ENCODE measurements at regions not wholly inside any gene's neighbourhood (a gene's known extent, or its start where the extent isn't known, plus 50 kb on each side); places are given as distances from the start of the nearest gene placed in this dataset.

GRCh38 chr3:59270209-59270608 is 220.4 kb upstream of the CFAP20DC start:
- DNase-seq (ENCODE audit: insufficient read length, low spot score) (no peak), FAIRE-seq (no peak)

DNA sequence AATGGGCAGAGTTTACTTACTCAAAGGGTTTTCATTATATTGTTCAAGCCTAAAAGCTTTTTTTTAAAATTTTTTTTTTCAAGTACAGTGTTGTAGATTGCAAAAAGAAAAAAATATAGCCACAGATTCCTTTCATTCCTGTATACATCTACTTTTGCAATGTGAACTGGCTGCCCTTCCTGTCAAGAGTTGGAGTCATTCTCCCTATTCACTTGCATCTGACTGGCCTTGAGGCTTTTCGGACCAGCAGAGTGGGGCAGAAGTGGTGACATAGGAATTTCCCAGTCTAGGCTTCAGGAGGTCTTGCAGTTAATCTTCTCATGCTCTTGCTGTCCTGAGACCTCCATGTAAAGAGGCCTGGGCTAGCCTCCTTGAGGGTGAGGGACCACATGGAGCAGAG is 218.3 kb upstream of the CFAP20DC start:
- FAIRE-seq: no peak
- no peak for DNase-seq (ENCODE audit: insufficient read length, low spot score)

- DNase-seq (ENCODE audit: insufficient read length, low spot score): no peak
- FAIRE-seq: no peak
Measured at GRCh38 chr3:59267021-59267420, 217.2 kb upstream of the CFAP20DC start.

DNA sequence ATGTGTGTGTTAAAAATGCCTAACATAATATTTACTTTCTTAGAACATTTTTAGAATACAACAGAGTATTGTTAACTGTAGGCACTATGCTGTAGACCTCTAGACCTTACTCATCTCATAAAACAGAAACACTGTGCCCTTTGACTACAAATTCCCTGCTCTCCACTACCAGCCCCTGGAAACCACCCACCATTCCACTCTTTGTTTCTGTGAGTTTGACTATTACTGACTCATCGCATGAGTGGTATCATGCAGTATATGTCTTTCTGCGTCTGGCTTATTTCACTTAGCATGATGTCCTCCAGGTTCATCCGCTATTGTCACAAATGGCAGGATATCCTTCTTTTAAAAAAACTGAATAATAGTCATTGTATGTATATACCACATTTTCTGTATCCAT is 216.7 kb upstream of the CFAP20DC start:
- DNase-seq (ENCODE audit: insufficient read length, low spot score) (no peak), FAIRE-seq (no peak)

DNA sequence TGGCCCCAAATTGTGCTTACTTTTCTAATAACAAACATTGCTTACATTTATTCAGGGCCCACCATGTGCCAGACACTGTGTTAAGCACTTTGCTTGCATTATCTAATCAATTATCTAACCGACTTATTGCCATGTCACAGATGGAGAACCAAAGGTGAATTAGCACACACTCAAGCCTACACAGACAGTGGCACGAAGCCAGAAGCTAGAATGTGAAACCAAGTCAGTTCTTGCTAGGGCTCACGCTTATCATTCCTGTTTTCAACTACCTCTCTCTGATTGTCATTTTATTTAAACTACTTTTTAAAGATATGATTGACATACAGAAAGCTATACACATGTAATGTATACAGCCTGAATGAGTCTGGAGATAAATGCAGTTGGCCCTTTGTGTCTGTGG is 215.7 kb upstream of the CFAP20DC start:
- no peak for DNase-seq (ENCODE audit: insufficient read length, low spot score)
- no peak for FAIRE-seq

DNA sequence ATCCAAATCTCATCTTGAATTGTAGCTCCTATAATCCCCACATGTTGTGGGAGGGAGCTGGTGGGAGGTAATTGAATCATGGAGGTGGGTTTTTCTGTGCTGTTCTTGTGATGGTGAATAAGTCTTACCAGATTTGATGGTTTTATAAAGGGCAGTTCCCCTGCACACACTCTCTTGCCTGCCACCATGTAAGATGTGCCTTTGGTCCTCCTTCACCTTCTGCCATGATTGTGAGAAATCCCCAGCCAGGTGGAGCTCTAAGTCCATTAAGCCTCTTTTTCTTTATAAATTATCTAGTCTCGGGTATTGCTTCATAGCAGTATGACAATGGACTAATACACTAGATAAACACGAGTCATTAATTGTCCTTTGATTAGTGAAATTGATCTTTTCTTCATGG is 214.5 kb upstream of the CFAP20DC start:
- FAIRE-seq (no peak), DNase-seq (ENCODE audit: insufficient read length, low spot score) (no peak)

DNA sequence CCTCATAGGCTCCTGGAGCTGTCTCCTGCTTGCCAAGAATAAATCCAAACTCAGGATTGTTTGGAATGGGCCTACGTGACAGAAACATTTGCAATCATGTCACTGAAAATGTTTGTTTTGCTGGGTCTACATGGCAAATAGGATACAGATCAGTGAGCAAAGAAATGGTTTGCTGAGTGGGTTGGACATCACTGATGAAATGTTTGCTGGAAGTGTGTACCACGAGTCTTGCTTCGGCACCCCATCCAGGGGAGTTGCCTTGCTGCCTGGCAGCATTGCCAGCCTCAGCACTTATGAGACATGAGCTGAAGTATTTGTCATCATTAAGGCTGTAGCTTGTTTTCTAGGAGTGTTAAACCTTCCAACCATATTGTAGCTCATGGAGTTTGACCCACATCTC is 213.3 kb upstream of the CFAP20DC start:
- no peak for FAIRE-seq
- DNase-seq (ENCODE audit: insufficient read length, low spot score): no peak

DNA sequence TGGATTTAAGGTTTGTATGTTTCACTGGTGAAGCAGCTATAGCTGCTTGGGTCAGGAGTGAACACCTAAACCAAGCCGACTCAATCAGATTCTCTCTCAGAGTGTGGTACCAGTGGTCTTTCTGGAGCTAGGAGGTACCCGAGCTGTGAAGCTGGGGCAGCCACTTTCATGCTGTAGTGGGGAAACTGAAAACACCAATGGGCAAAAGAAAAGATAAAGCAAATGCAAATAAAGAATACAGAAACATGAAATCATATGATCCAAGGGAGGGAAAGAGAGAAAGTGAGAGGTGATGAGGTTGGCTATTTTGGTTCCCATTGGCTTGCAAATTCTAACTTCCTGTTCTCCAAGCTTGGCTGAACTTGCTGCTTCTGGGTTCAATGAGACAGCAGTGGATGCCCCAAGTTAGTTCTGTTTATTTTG is 212.3 kb upstream of the CFAP20DC start:
- no peak for FAIRE-seq

GRCh38 chr3:59261009-59261408 is 211.2 kb upstream of the CFAP20DC start:
- no peak for FAIRE-seq
- DNase-seq (ENCODE audit: insufficient read length, low spot score): no peak

More for the DNA sequence above, 212.3 kb upstream of the CFAP20DC start:
- DNase-seq (ENCODE audit: insufficient read length, low spot score): no peak

- DNase-seq (ENCODE audit: insufficient read length, low spot score): no peak
- FAIRE-seq: no peak
Measured at GRCh38 chr3:59258550-59259260, 208.9 kb upstream of the CFAP20DC start.

DNA sequence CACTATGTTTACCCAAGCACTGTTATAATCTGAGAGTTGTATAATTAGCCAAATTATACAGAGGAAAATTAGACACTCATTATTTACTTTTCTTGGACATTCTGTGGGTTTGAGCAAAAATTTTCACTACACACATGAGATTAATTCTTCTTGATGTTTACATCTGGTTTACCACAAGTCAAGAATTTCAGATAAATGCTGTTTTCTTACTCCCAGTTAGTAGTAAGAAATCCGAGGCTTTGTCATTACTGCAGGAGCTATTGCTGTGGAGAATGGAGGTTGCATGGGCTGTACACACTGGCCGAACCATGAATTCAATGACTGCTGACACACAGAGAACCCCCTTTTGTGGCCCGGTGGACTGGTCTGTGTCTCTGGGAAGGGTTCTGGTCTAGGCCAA is 207.7 kb upstream of the CFAP20DC start:
- FAIRE-seq: no peak
- DNase-seq (ENCODE audit: insufficient read length, low spot score): no peak

- no peak for FAIRE-seq
- no peak for DNase-seq (ENCODE audit: insufficient read length, low spot score)
Measured at GRCh38 chr3:59256230-59256629, 206.4 kb upstream of the CFAP20DC start.

DNA sequence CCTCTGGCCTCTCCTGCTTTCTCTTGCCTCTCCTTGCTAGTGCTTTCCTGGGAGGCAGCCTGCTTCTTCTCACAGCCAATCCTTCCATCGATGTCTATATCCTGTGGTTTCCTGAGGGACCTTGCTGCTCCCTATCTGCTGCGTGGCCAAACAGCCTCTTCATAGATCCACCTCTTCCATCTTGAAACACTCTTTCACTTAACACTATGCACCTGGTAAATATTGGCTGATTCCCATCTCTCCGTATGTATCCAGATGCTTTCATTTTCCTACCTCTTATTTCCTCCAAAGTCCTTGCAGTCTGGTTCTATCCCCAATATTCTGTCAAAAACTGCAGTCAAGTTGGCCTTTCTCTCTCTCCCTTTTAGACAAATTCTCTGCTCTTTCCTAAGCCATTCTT is 205.2 kb upstream of the CFAP20DC start:
- DNase-seq (ENCODE audit: insufficient read length, low spot score) (no peak), FAIRE-seq (no peak)

GRCh38 chr3:59254433-59254832 is 204.6 kb upstream of the CFAP20DC start:
- DNase-seq (ENCODE audit: insufficient read length, low spot score): no peak
- FAIRE-seq: no peak

GRCh38 chr3:59253523-59253922 is 203.7 kb upstream of the CFAP20DC start:
- no peak for DNase-seq (ENCODE audit: insufficient read length, low spot score)
- FAIRE-seq: no peak

GRCh38 chr3:59251869-59252268 is 202.0 kb upstream of the CFAP20DC start:
- FAIRE-seq (no peak), DNase-seq (ENCODE audit: insufficient read length, low spot score) (no peak)

DNA sequence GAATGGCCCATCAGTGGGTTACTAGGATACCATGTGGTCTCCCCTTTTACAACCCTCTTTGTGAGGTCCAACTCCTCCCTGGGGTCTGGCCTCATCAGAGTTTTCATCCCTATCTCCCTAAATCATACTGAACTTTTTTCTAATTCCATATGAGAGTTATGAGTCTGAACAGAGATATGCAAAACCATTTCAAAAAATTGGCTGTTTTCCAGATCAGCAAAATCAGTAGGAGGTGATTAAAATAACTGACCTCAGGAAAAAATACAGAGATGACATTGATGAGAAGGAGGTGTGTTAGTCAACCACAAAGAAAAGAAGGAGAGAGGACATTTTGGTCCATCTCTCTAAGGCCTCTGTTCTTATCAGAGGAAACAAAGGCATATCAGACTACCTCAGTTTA is 200.8 kb upstream of the CFAP20DC start:
- no peak for DNase-seq (ENCODE audit: insufficient read length, low spot score)
- no peak for FAIRE-seq

DNA sequence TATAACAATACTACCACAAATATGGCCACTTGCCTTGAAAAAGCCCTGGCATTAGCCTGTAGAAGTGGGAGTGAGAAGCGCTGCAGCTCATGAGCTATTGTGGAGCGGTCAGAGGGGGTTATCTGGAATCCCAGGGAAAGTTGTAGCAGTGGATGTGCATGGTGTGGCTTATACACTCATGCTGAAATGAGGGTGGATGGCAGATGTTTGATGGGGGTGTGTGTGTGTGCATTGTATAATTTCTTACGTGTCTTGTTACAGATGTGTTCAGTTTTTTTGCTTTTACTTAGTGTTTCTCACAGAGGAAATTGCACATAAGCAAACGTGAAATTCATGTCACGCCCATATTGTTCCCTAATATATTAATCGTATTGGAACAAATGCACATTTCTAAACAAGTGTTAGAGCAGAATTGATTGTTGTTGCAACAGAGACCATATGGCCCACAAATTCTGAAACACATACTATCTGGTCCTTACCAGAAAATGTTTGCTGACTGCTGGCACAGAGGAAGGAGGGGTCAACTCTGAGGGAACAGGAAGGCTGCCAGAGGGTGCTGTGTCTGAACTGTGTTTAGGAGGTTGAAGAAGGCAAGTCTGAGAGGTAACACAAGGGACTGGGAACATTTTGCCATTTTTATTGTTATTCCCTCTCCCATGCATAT is 200.0 kb upstream of the CFAP20DC start:
- FAIRE-seq (no peak), DNase-seq (ENCODE audit: insufficient read length, low spot score) (no peak)

- no peak for FAIRE-seq
- no peak for DNase-seq (ENCODE audit: insufficient read length, low spot score)
Measured at GRCh38 chr3:59249004-59249403, 199.2 kb upstream of the CFAP20DC start.

DNA sequence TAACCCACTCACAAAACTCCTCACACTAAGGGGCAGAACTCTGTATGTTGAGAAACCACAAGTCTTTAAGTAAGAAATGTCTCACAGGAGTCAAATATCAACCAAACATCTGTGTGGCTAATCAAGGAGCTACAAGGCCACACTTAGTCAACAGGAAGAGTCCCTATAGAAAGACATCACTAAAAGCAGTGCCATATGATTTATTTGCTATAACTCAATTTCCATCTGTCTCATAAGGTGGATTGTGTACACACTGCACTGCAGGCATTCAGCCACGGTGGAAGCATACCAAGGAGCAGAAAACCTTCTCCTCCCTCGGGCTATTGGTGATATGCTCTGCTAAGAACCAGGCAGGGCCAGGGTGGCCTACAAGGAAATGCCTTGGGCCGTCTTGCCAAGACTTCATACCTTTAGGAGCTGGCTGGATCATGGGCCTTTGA is 197.6 kb upstream of the CFAP20DC start:
- no peak for FAIRE-seq
- DNase-seq (ENCODE audit: insufficient read length, low spot score): no peak

DNA sequence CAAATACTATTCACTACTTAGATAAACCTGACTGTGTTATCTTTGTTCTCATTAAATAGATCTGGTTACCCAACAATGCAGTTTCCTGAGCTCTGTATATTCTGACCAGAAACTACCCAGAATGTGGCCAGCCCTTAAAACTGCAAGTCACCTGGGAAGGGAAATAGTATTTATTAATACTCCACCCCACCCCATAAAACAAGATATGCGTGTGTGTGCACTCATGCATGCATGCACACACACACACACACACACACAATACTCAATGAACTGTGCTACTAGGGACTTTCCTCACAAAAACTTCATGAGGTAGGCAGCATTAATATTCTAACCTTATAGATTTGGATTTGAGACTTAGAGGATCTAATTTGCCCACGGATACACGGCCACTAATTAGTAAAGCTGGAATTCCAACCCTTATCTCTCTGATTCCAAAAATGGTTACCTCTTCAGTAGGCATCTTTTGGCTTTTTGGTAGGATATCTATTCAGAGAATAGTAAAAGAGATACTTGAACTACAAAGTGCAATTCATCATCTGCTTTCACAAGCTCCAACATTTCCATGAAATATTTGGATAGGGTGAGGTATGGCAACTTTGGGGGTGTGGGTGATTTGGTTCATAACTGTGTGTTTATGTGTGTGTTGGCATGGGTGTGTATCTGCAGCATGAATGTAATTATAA is 197.0 kb upstream of the CFAP20DC start:
- no peak for DNase-seq (ENCODE audit: insufficient read length, low spot score)
- FAIRE-seq: no peak

All from HTR-8/SVneo (cell line).